Amygdala (tissue), 56 donors: ENCODE measurements at regions not wholly inside any gene's neighbourhood (a gene's known extent, or its start where the extent isn't known, plus 50 kb on each side); places are given as distances from the start of the nearest gene placed in this dataset.
A peak's percentile ranks its signal among the peaks of the same experiment; 100 is the strongest.
"Not testable (repeated sequence)": the region's sequence is repeated elsewhere in the genome, so short reads cannot be mapped to it uniquely, and the experiment has no call there.

Source experiments
- DNase-seq, 56 donors: peaks; one replicate each; lab custom pipeline; 2025; lab: John Stamatoyannopoulos, UW

GRCh38 chr5:117614408-117614807 is 1039.8 kb upstream of the SEMA6A start:
- DNase-seq = no peak

GRCh38 chr5:117604845-117605244 is 1030.2 kb upstream of the SEMA6A start:
- DNase-seq = no peak

DNA sequence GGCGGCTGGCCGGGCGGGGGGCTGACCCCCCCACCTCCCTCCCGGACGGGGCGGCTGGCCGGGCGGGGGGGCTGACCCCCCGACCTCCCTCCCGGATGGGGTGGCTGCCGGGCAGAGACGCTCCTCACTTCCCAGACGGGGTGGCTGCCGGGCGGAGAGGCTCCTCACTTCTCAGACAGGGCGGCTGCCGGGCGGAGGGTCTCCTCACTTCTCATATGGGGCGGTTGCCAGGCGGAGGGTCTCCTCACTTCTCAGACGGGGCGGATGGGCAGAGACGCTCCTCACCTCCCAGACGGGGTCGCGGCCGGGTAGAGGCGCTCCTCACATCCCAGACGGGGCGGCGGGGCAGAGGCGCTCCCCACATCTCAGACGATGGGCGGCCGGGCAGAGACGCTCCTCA is 1025.2 kb upstream of the SEMA6A start:
- DNase-seq = not testable (repeated sequence)

DNA sequence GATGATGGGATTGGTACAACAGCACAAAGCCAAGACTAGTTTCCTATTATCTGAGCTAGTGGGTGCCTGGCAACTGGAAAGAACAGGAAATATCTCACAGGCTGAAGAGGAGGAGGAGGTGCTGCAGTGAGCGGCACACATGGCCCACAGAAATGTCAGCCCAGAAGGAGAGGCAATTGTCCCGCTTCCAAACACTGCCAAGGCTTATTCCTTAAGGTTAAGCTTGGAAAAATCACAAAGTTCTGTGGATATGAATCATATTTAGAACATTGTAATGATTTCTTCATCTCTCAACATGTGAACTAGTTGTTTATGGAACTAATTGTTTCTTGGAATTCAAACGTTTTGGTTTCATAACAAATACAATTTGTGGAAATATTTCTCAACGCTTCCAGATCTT is 1019.5 kb upstream of the SEMA6A start:
- peak in 7 of 56 donors; percentile 0 to 17 (median 1) for DNase-seq

GRCh38 chr5:117590944-117591343 is 1016.3 kb upstream of the SEMA6A start:
- DNase-seq = no peak

- DNase-seq = no peak
Observed at GRCh38 chr5:117588611-117589010, 1014.0 kb upstream of the SEMA6A start.

GRCh38 chr5:117587111-117587510 is 1012.5 kb upstream of the SEMA6A start:
- no peak for DNase-seq

DNA sequence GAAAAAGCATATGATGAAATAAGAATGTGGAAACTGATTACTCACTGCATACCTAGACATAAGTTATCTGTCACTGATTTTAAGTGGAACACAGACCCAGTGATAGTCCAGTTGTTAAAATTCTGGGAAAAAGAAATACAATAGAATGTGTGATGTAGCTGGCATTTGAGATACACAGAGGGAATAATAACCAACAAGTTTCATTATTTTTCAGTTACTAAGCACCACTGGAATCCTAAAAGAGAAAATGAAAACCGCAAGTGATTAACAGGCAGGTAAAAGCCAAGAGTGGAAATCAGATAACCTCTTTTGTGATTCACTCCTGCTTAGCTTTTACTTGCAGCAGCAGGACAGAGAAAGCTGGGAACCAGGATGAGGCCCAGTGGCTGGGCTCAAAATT is 994.0 kb upstream of the SEMA6A start:
- DNase-seq = no peak

DNA sequence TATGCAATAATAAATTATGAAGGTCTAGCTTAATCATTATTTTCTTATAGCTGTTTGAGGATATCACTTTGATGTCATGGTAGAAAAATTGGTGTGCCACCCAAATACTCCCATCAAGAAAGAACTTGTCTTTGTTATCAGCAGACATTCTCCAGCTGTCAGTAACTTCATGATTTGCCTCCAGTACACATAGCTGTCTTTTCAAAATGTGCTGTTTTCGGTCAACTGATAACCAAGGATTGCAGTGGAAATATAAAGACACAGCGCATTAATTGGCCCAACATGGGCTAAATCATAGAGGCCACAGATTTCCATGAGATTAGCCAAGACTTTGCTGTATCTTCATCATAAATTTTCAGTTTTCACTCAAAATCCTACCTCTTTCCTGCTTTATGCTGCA is 993.5 kb upstream of the SEMA6A start:
- DNase-seq = no peak

DNA sequence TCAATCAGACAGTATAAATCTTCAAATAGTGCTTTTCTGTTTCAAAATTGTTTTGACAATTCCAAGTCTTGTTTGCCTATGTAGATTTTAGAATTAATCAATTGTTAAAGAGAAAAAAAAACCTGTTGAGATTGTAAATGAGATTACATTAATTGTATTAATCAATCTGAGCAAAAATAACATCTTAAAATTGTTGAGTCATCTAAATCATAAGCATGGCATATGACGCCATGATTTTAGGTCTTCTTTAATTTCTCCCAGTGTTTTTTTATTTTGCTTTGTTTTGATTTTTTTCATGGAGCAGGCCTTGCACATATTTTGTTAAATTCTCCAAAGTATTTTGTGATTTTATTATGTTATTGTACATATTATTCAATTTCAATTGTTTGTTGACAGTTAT is 988.0 kb upstream of the SEMA6A start:
- no peak for DNase-seq

- no peak for DNase-seq
Observed at GRCh38 chr5:117561531-117561930, 986.9 kb upstream of the SEMA6A start.

- DNase-seq = no peak
Observed at GRCh38 chr5:117559005-117559844, 984.6 kb upstream of the SEMA6A start.

DNA sequence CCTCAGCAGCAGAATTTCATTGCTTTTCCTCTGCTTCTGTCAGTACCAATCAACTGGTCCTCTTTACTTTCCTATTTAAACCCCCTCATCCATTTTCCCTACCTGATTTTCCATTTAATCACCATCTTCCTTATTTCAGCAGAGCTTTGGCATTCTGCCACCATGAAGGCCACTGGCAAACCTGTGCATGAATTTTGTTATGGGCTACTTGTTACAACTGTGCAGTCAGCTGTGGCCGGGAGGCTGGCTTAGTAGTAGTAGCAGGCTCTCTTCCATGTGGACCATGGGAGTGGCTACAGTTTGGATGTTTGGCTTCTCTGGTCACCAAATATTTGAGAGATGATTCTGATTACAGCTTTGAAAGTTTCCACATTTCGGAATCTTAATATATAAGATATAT is 976.6 kb upstream of the SEMA6A start:
- DNase-seq = no peak

- DNase-seq = no peak
Observed at GRCh38 chr5:117547192-117547591, 972.6 kb upstream of the SEMA6A start.

DNA sequence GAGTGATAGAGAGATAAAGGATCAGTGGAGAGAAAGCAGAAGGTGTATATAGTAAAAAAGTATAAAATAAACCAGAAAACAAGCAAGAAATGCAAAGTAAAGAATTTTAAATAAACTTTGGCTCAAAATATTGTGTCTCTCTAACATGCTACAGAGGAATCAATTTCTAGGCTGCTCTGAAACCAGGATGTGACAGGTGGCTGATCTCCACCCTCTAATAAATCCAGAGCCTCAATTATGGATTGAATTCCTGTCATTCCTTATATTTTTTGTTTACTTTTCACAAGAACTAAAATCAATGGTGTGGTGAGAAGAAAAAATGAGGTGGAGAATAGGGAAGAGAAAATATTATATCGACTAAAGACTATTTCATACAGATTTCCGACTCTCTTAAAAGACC is 965.1 kb upstream of the SEMA6A start:
- DNase-seq = no peak

DNA sequence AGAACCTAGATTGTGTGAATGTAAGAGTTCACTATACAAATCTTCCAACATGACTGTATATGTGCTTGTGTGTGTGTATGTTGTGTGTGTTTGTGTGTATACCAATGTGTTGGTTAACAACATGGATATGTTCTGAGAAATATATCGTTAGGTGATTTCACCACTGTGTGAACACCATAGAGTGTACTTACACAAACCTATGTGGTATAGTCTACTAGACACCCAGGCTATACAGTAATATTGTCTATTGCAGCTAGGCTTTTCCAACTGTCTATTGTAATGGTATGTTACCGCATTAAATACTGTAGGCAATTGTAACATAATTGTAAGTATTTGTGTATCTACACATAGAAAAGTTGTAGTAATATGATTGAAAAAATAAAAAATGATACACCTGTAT is 959.2 kb upstream of the SEMA6A start:
- DNase-seq = no peak

DNA sequence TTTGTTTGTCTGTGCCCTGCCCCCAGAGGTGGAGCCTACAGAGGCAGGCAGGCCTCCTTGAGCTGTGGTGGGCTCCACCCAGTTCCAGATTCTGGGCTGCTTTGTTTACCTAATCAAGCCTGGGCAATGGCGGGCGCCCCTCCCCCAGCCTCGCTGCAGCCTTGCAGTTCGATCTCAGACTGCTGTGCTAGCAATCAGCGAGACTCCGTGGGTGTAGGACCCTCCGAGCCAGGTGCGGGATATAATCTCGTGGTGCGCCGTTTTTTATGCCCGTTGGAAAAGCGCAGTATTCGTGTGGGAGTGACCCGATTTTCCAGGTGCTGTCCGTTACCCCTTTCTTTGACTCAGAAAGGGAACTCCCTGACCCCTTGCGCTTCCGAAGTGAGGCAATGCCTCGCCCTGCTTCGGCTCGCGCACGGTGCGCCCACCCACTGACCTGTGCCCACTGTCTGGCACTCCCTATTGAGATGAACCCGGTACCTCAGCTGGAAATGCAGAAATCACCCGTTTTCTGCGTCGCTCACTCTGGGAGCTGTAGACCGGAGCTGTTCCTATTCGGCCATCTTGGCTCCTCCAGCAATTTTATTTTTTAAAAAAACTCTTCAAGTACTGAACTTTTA is 958.5 kb upstream of the SEMA6A start:
- not testable (repeated sequence) for DNase-seq

GRCh38 chr5:117519957-117520500 is 945.4 kb upstream of the SEMA6A start:
- no peak for DNase-seq

- no peak for DNase-seq
Observed at GRCh38 chr5:117504305-117504704, 929.7 kb upstream of the SEMA6A start.

- no peak for DNase-seq
Observed at GRCh38 chr5:117497601-117498000, 923.0 kb upstream of the SEMA6A start.

DNA sequence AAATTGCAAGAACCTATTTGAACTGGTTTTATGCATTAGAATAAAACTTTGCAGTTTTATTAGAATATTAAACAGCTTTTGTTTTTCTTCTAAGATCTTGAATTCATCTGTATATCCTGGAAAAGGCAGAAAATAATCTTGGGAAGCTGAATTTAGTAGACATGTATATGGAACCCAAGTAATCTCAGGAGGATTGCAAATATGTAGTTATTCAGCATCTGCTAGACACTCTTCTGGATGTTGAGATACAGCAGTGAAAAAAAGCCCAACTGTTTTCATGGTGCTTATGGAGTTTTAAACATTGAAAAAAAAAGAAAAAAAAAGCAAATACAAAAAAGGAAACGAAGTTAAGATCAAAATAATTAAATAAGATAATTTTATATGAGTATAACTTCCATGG is 922.2 kb upstream of the SEMA6A start:
- no peak for DNase-seq

DNA sequence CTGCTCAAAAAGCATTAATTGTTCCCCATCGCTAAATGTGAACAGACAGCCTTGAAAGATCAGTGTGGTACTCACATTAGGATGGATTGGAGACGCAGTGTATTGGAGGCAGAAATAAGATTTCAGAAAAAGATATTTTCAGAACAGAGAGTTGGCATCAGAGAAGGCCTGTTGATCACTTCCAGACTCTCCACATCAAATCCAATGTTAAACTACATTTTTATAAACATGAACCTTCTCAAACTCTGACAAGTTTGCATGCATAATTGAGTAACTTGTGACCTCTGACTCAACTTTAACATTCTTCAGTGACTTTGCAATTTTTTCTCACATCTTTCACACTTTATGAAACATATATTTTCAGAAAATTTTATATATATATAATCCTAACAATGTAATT is 919.6 kb upstream of the SEMA6A start:
- no peak for DNase-seq
